T47D (cell line): ENCODE measurements at regions not wholly inside any gene's neighbourhood (a gene's known extent, or its start where the extent isn't known, plus 50 kb on each side); places are given as distances from the start of the nearest gene placed in this dataset.

Experiments
- DNase-seq, 2 experiments: peaks; one replicate each; pipeline versions ENCODE4 v3.0.0 to v3.0.0-alpha.2; 2011 to 2012; ENCODE audit warnings: low read depth in 1 of 2, low spot score in 1 of 2
- JUND ChIP-seq: IDR thresholded peaks from 2 replicates; pipeline ENCODE4 v1.6.1; 2012; ENCODE audit warnings: low read depth
- in situ Hi-C: cut with HindIII; loops from 2 replicates; pipeline ENCODE4 v1.10.0; 2016; ENCODE audit warnings: low sequenced_read_pairs, low pct_unique_long_range_greater_than_20kb

DNA sequence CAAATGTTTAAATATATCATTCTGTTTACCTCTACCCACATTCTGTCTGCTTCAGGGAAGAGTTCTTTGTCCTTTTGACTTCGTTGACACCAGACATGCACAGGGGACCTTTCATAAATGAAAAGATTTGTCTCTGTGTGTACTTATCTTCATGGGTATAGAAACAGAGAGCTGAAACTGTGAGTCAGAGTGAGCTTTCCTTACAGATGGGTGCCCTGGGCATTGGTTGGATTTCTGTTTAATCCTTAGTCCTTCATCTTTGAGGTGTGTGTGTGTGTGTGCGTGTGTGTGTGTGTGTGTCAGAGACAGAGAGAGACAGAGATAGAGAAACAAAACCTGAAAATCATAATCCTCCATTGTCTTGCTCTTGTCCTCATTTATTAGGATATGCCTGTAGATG, 517.4 kb downstream of the TUSC7 start:
- TF ChIP-seq JUND, result no peak
- in situ Hi-C loops, result no loop called here
- DNase-seq, result no peak

DNA sequence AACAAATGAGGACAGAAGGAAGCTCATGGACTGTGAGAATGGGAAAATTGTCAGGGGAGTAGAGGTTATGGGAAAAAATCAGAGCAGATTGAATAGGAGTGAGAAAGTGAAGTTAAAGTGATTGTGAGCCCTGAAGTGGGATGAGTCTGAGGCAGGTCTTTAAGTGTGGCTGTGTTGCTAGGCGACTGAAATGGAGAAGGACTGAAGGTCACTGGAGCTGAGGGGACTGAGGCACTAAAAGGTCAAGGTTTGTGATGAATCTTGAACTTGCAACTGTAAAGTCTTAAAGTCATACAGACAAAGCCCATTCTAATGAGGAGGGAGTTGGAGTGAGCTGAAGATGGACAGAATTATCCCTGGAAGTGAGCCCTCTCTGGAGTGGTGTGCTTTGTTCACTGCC, 518.9 kb downstream of the TUSC7 start:
- in situ Hi-C loops, result no loop called here
- TF ChIP-seq JUND, result no peak
- no peak for DNase-seq

GRCh38 chr3:117230924-117231323, 521.3 kb downstream of the TUSC7 start:
- no peak for TF ChIP-seq JUND
- no peak for DNase-seq
- in situ Hi-C loops, result no loop called here

DNA sequence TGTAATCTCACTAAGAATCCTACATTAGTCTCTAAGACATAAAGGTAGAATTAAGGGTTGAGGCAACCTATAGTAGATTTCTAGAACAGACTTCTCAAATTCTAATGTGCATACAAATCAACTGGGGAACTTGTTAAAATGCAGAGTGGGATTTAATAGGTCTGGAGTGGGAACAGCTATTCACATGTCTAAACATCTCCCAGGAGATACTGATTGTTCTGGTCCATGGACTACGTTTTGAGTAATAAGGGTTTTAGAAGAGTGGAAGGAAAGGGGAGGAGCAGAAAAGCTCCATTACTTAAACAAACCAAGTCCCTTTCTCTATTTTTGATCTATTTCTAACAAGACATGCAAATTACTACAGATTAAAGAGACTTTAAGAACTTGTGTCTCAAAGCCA, 524.8 kb downstream of the TUSC7 start:
- in situ Hi-C loops, result no loop called here
- no peak for DNase-seq
- no peak for TF ChIP-seq JUND

DNA sequence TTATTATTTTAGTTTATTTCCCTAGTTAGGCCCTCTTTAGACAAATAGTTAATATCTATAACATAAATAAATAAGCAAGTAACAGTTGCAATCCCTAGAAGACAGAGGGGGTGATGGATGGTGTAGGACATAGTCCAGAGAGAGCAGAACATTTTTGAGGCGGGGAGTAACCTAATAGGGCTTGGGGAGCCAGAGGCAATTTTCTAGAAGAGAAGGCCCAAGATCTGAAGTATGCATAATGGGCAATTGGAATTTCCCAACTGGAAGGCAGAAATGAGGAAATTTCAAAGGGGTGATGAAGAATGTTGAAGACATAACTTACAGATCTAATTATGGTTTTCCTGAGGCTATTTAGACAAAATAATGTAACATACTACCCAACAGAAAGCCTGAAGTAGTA, 525.7 kb downstream of the TUSC7 start:
- no peak for TF ChIP-seq JUND
- in situ Hi-C loops, result no loop called here
- no peak for DNase-seq

DNA sequence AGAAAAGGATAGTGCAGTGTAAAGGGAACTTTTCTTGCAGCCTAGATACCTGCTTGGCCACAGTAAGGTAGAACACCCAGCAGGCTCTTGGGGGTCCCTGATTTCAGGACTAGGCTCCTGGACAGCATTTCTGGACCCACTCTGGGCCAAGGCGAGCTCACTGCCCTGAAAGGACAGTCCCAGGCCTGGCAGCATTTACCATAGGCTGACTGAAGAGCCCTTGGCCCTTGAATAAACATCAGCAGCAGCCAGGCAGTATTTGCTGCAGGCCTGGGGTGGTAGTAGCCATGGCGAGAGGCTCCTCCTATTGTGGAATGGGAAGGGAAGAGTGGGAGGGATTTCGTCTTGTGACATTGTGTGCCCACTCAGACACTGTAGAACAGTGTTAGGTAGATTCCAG, 529.2 kb downstream of the TUSC7 start:
- no peak for TF ChIP-seq JUND
- in situ Hi-C loops, result no loop called here

GRCh38 chr3:117243657-117244056, 534.1 kb downstream of the TUSC7 start:
- no peak for DNase-seq
- in situ Hi-C loops, result no loop called here
- no peak for TF ChIP-seq JUND

More for the DNA sequence above, 529.2 kb downstream of the TUSC7 start:
- DNase-seq, result no peak

DNA sequence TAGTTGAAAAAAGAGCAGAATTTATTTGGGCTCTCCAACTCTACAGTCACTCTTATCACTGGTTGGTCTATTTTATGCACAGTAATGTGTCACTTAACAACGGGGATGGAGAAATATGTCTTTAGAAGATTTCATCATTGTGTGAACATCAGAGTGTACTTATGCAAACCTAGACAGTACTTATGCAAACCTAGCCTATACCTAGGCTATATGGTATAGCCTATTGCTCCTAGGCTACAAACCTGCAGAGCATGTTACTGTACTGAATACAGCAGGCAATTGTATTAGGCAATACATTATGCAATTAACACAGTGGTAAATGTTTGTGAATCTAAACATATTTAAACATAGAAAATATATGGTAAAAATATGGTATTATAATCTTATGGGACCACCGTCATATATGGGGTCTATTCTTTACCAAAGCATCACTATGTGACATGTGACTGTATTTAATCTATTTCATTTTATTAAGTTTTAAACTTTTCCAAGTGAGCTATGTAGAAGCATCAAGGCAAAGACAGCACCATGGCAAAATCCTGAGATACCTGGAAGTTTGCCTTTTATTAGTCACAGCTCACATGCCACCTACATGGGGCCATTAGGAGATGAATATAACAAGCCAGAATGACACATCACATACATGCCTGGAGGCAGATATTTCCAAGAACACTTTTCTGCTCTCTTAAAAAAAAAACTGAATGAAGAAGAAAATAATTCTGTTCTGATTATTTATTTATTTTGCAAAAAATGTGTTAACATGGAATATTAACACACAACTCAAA, 537.4 kb downstream of the TUSC7 start:
- in situ Hi-C loops, result no loop called here
- TF ChIP-seq JUND, result no peak
- DNase-seq, result no peak

GRCh38 chr3:117248153-117248552, 538.6 kb downstream of the TUSC7 start:
- DNase-seq, result no peak
- in situ Hi-C loops, result no loop called here
- TF ChIP-seq JUND, result no peak

DNA sequence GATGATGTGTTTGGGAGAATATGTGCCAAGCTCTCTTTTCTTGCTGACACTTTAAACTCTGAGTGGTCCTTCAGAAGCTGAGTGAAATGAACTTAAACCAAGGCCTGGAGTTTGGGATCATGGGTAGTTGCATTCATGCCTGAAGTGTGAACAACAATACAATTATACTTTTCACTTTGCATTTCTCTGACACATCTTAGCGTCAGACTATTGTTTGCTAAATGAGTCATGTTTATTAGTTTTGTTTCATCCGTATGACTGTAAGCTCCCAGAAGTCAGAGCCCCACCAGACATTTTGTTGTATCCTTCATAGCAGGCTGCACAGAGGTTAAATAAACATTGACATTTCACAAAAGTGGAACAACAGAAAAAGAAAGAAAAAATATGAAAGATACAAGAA, 542.6 kb downstream of the TUSC7 start:
- TF ChIP-seq JUND, result no peak
- no peak for DNase-seq
- in situ Hi-C loops, result no loop called here

GRCh38 chr3:117252651-117253050, 543.1 kb downstream of the TUSC7 start:
- DNase-seq, result no peak
- no peak for TF ChIP-seq JUND
- in situ Hi-C loops, result no loop called here

- TF ChIP-seq JUND, result no peak
- in situ Hi-C loops, result no loop called here
- DNase-seq, result no peak
Measured at GRCh38 chr3:117253636-117254035, 544.1 kb downstream of the TUSC7 start.

DNA sequence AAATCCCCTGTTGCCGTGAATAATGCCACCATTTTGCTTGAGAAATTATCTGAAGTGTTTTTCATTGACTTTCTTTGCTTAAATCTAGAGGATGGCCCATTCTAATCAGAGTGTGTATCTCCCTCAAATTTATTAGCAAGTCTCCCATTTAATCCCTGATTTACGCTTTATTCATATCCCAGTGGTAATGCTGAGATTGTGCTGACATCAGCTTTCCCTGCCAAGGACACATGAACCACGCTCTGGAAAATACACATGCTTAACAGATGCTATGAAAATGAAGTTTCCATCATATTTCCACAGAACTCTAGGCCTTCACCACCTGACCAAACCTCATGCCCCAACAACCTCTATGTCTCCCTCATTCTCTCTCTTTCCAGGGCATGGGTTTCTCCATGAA, 545.4 kb downstream of the TUSC7 start:
- in situ Hi-C loops, result no loop called here
- no peak for TF ChIP-seq JUND
- no peak for DNase-seq

DNA sequence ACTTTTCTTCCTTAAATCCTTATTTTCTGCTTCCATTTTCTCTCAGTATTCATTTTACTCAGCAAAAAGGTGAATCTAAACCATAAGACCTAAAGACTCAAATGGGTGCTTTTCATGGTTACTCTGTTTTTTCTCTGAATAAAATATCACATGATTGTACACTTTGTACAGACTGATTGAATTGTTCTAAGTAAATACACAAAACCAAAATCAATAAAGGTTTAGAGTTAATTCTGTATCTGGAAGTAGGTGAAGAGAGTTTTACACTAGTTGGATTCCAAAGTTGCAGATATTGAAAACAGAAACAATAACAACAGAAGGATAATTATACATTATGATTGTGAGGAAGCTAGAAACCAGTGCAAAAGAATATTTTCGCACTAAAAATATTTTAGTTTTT, 546.2 kb downstream of the TUSC7 start:
- no peak for TF ChIP-seq JUND
- in situ Hi-C loops, result no loop called here
- no peak for DNase-seq
